GM19043 (cell line): ENCODE measurements at regions not wholly inside any gene's neighbourhood (a gene's known extent, or its start where the extent isn't known, plus 50 kb on each side); places are given as distances from the start of the nearest gene placed in this dataset.
"Not testable (repeated sequence)": the region's sequence is repeated elsewhere in the genome, so short reads cannot be mapped to it uniquely, and the experiment has no call there.

ENCODE experiments used
- ATAC-seq: cut with Tn5 transposase; IDR thresholded peaks from one replicate; pipeline ENCODE4 v1.9.1; 2021; ENCODE audit warnings: low read depth; ENCODE audit not compliant: unreplicated experiment

GRCh38 chr7:8809320-8809719, 375.9 kb downstream of the NXPH1 start:
- ATAC-seq: no peak

GRCh38 chr7:8817448-8818036, 384.1 kb downstream of the NXPH1 start:
- ATAC-seq: no peak

GRCh38 chr7:8818406-8818805, 385.0 kb downstream of the NXPH1 start:
- no peak for ATAC-seq

GRCh38 chr7:8822595-8822994, 389.2 kb downstream of the NXPH1 start:
- no peak for ATAC-seq

- no peak for ATAC-seq
Observed at GRCh38 chr7:8823486-8823885, 390.1 kb downstream of the NXPH1 start.

- ATAC-seq: no peak
Observed at GRCh38 chr7:8827329-8827728, 393.9 kb downstream of the NXPH1 start.

- no peak for ATAC-seq
Observed at GRCh38 chr7:8829100-8829499, 395.7 kb downstream of the NXPH1 start.

GRCh38 chr7:8831376-8831775, 398.0 kb downstream of the NXPH1 start:
- ATAC-seq: no peak

GRCh38 chr7:8833355-8833754, 399.9 kb downstream of the NXPH1 start:
- ATAC-seq: no peak

- ATAC-seq: no peak
Observed at GRCh38 chr7:8841171-8841570, 407.8 kb downstream of the NXPH1 start.

- ATAC-seq: no peak
Observed at GRCh38 chr7:8871716-8872115, 438.3 kb downstream of the NXPH1 start.

GRCh38 chr7:8881916-8882315, 448.5 kb downstream of the NXPH1 start:
- no peak for ATAC-seq

- no peak for ATAC-seq
Observed at GRCh38 chr7:8885480-8886000, 452.1 kb downstream of the NXPH1 start.

- not testable (repeated sequence) for ATAC-seq
Observed at GRCh38 chr7:8890346-8890745, 456.9 kb downstream of the NXPH1 start.

GRCh38 chr7:8893775-8894174, 460.4 kb downstream of the NXPH1 start:
- no peak for ATAC-seq

- no peak for ATAC-seq
Observed at GRCh38 chr7:8906396-8907075, 473.1 kb downstream of the NXPH1 start.

GRCh38 chr7:8908889-8909288, 475.5 kb downstream of the NXPH1 start:
- ATAC-seq: no peak

GRCh38 chr7:8913682-8914081, 480.3 kb downstream of the NXPH1 start:
- no peak for ATAC-seq

GRCh38 chr7:8921807-8922206, 488.4 kb downstream of the NXPH1 start:
- no peak for ATAC-seq

- no peak for ATAC-seq
Observed at GRCh38 chr7:8922726-8923125, 489.3 kb downstream of the NXPH1 start.

- ATAC-seq: no peak
Observed at GRCh38 chr7:8923164-8923806, 489.9 kb downstream of the NXPH1 start.
